HG02852 (cell line): ENCODE measurements at regions not wholly inside any gene's neighbourhood (a gene's known extent, or its start where the extent isn't known, plus 50 kb on each side); places are given as distances from the start of the nearest gene placed in this dataset.

Experiments
- ATAC-seq: cut with Tn5 transposase; IDR thresholded peaks from one replicate; pipeline ENCODE4 v1.9.1; 2021; ENCODE audit warnings: mild to moderate bottlenecking, moderate library complexity; ENCODE audit not compliant: unreplicated experiment

- ATAC-seq: no peak
These were observed 73.2 kb upstream of the ADGRL4 start for GRCh38 chr1:79079770-79080169.

- no peak for ATAC-seq
These were observed 68.4 kb upstream of the ADGRL4 start for GRCh38 chr1:79074975-79075374.

- no peak for ATAC-seq
These were observed 63.3 kb upstream of the ADGRL4 start for GRCh38 chr1:79069828-79070227.

GRCh38 chr1:79059341-79059740, 52.8 kb upstream of the ADGRL4 start:
- no peak for ATAC-seq
